ENCODE measurements at regions not wholly inside any gene's neighbourhood (a gene's known extent, or its start where the extent isn't known, plus 50 kb on each side); places are given as distances from the start of the nearest gene placed in this dataset.
"Not testable (repeated sequence)": the region's sequence is repeated elsewhere in the genome, so short reads cannot be mapped to it uniquely, and the experiment has no call there.

- DNase-seq (ENCODE audit: low spot score) = peak; percentile 36
Observed at GRCh38 chr6:144768551-144769075, 483.5 kb downstream of the UTRN start.

GRCh38 chr6:144769142-144769541 is 484.0 kb downstream of the UTRN start:
- peak; percentile 89 for DNase-seq (ENCODE audit: low spot score)

GRCh38 chr6:144776031-144776819 is 491.1 kb downstream of the UTRN start:
- no peak for DNase-seq (ENCODE audit: low spot score)

GRCh38 chr6:144777249-144777648 is 492.1 kb downstream of the UTRN start:
- DNase-seq (ENCODE audit: low spot score) = no peak

GRCh38 chr6:144778056-144778455 is 492.9 kb downstream of the UTRN start:
- DNase-seq (ENCODE audit: low spot score) = no peak

- no peak for DNase-seq (ENCODE audit: low spot score)
Observed at GRCh38 chr6:144778773-144779492, 493.8 kb downstream of the UTRN start.

- no peak for DNase-seq (ENCODE audit: low spot score)
Observed at GRCh38 chr6:144781836-144782235, 496.7 kb downstream of the UTRN start.

GRCh38 chr6:144782634-144783033 is 497.5 kb downstream of the UTRN start:
- DNase-seq (ENCODE audit: low spot score) = no peak

- DNase-seq (ENCODE audit: low spot score) = no peak
Observed at GRCh38 chr6:144785056-144785455, 499.9 kb downstream of the UTRN start.

- no peak for DNase-seq (ENCODE audit: low spot score)
Observed at GRCh38 chr6:144786825-144787224, 501.7 kb downstream of the UTRN start.

GRCh38 chr6:144793744-144794143 is 508.6 kb downstream of the UTRN start:
- no peak for DNase-seq (ENCODE audit: low spot score)

GRCh38 chr6:144795022-144795421 is 509.9 kb downstream of the UTRN start:
- DNase-seq (ENCODE audit: low spot score) = not testable (repeated sequence)

- no peak for DNase-seq (ENCODE audit: low spot score)
Observed at GRCh38 chr6:144796070-144796469, 510.9 kb downstream of the UTRN start.

GRCh38 chr6:144797881-144798589 is 512.9 kb downstream of the UTRN start:
- DNase-seq (ENCODE audit: low spot score) = no peak

- no peak for DNase-seq (ENCODE audit: low spot score)
Observed at GRCh38 chr6:144804246-144804790, 519.2 kb downstream of the UTRN start.

- no peak for DNase-seq (ENCODE audit: low spot score)
Observed at GRCh38 chr6:144805049-144805448, 519.9 kb downstream of the UTRN start.

- peak; percentile 37 for DNase-seq (ENCODE audit: low spot score)
Observed at GRCh38 chr6:144806222-144806621, 521.1 kb downstream of the UTRN start.

- no peak for DNase-seq (ENCODE audit: low spot score)
Observed at GRCh38 chr6:144809120-144809519, 524.0 kb downstream of the UTRN start.

GRCh38 chr6:144809969-144810368 is 524.8 kb downstream of the UTRN start:
- DNase-seq (ENCODE audit: low spot score) = no peak

GRCh38 chr6:144811140-144811539 is 526.0 kb downstream of the UTRN start:
- no peak for DNase-seq (ENCODE audit: low spot score)

- DNase-seq (ENCODE audit: low spot score) = peak; percentile 48
Observed at GRCh38 chr6:144816936-144817335, 531.8 kb downstream of the UTRN start.

- no peak for DNase-seq (ENCODE audit: low spot score)
Observed at GRCh38 chr6:144820270-144820669, 535.1 kb downstream of the UTRN start.
